HEK293 (cell line): ENCODE measurements at regions not wholly inside any gene's neighbourhood (a gene's known extent, or its start where the extent isn't known, plus 50 kb on each side); places are given as distances from the start of the nearest gene placed in this dataset.

Source experiments
- CTCF ChIA-PET: fragments of 350-600 bp; formaldehyde crosslinking; extraction: SDS; loops from one replicate; lab custom pipeline; 2021; ENCODE audit warnings: antibody characterized with exemption; lab: Yijun Ruan, JAX
- POLR2A ChIA-PET: fragments of 300-600 bp; formaldehyde crosslinking; extraction: SDS; loops from one replicate; lab custom pipeline; 2020; ENCODE audit warnings: antibody characterized with exemption, inconsistent platforms; lab: Yijun Ruan, JAX
- H3K27ac ChIP-seq: fragments of 200-500 bp; sonication (Bioruptor generic); 2 replicates; pipeline ENCODE4 v1.5.1; 2014; ENCODE audit warnings: low read depth, low read length, control low read depth, inconsistent platforms; ENCODE audit errors: extremely low read depth
- H3K36me3 ChIP-seq, 2 experiments: fragments of 200-500 bp in 1 of 2; sonication (Bioruptor generic) in 1 of 2; 1 replicate in 1 of 2; 2 replicates in 1 of 2; pipeline ENCODE4 v1.5.1; 2014 to 2017; ENCODE audit warnings: inconsistent platforms in 2 of 2, low read length in 2 of 2; ENCODE audit not compliant: control insufficient read depth in 2 of 2, insufficient read depth in 1 of 2
- H3K4me1 ChIP-seq: fragments of 200-500 bp; sonication (Bioruptor generic); 2 replicates; pipeline ENCODE4 v1.5.1; 2014; ENCODE audit warnings: mild to moderate bottlenecking, low read length, inconsistent platforms; ENCODE audit not compliant: control insufficient read depth, insufficient read depth
- H3K4me3 ChIP-seq: 2 replicates; pipeline ENCODE4 v1.5.1; 2011; ENCODE audit warnings: low read depth, mild to moderate bottlenecking, control low read depth, low read length, moderate library complexity
- H3K9me3 ChIP-seq: fragments of 200-500 bp; sonication (Bioruptor generic); 2 replicates; pipeline ENCODE4 v1.5.1; 2014; ENCODE audit warnings: low read depth, low read length, inconsistent platforms; ENCODE audit not compliant: control insufficient read depth, insufficient read depth
- HOXA7 ChIP-seq: sonication (generic); formaldehyde crosslinking; IDR thresholded peaks from 2 replicates; pipeline ENCODE4 v1.8.1; 2022; ENCODE audit warnings: missing genetic modification reagents, borderline replicate concordance
- KLF16 ChIP-seq: fragments of 450-650 bp; formaldehyde crosslinking; IDR thresholded peaks from 2 replicates; pipeline ENCODE4 v1.5.1; 2017; ENCODE audit warnings: missing biosample characterization, missing genetic modification characterization
- SCRT2 ChIP-seq: fragments of 450-650 bp; formaldehyde crosslinking; IDR thresholded peaks from 2 replicates; pipeline ENCODE4 v1.5.1; 2016; ENCODE audit warnings: missing biosample characterization, missing genetic modification characterization
- SETDB1 ChIP-seq: IDR thresholded peaks from one replicate; pipeline ENCODE4 v1.6.1; 2017; ENCODE audit warnings: mild to moderate bottlenecking, low read length, moderate library complexity, mixed read lengths; ENCODE audit not compliant: insufficient read length
- WT1 ChIP-seq: fragments of 450-650 bp; formaldehyde crosslinking; IDR thresholded peaks from 2 replicates; pipeline ENCODE4 v1.5.1; 2016; ENCODE audit warnings: missing biosample characterization, missing genetic modification characterization
- ZBTB11 ChIP-seq: fragments of 450-650 bp; formaldehyde crosslinking; conservative IDR thresholded peaks from 2 replicates; pipeline ENCODE4 v1.5.1; 2016; ENCODE audit warnings: low read depth, missing biosample characterization, missing genetic modification characterization
- ZBTB7A ChIP-seq: fragments of 450-650 bp; formaldehyde crosslinking; IDR thresholded peaks from 2 replicates; pipeline ENCODE4 v1.5.1; 2016; ENCODE audit warnings: low read depth, missing biosample characterization, missing genetic modification characterization
- ZNF19 ChIP-seq: fragments of 450-650 bp; formaldehyde crosslinking; IDR thresholded peaks from 2 replicates; pipeline ENCODE4; 2016; ENCODE audit warnings: missing biosample characterization, missing genetic modification characterization, low read depth
- ZNF214 ChIP-seq: fragments of 450-650 bp; formaldehyde crosslinking; IDR thresholded peaks from 2 replicates; pipeline ENCODE4 v1.5.1; 2017; ENCODE audit warnings: missing biosample characterization, mild to moderate bottlenecking, missing genetic modification characterization, borderline replicate concordance
- ZNF280D ChIP-seq: fragments of 450-650 bp; formaldehyde crosslinking; IDR thresholded peaks from 2 replicates; pipeline ENCODE4 v1.5.1; 2016; ENCODE audit warnings: missing biosample characterization, missing genetic modification characterization
- ZNF521 ChIP-seq: fragments of 450-650 bp; formaldehyde crosslinking; IDR thresholded peaks from 2 replicates; pipeline ENCODE4 v1.5.1; 2017; ENCODE audit warnings: missing biosample characterization, mild to moderate bottlenecking, missing genetic modification characterization
- ZNF530 ChIP-seq: fragments of 450-650 bp; formaldehyde crosslinking; IDR thresholded peaks from 2 replicates; pipeline ENCODE4 v1.5.1; 2016; ENCODE audit warnings: low read depth, missing biosample characterization, missing genetic modification characterization
- ZNF548 ChIP-seq: fragments of 450-650 bp; formaldehyde crosslinking; IDR thresholded peaks from 2 replicates; pipeline ENCODE4 v1.5.1; 2016; ENCODE audit warnings: missing biosample characterization, missing genetic modification characterization
- ZNF629 ChIP-seq: fragments of 450-650 bp; formaldehyde crosslinking; IDR thresholded peaks from 2 replicates; pipeline ENCODE4 v1.5.1; 2017; ENCODE audit warnings: missing biosample characterization, missing genetic modification characterization
- ZNF660 ChIP-seq: fragments of 450-650 bp; IDR thresholded peaks from 2 replicates; pipeline ENCODE4 v1.5.1; 2018; ENCODE audit warnings: missing biosample characterization, mild to moderate bottlenecking, missing genetic modification characterization
- ZNF664 ChIP-seq: fragments of 450-650 bp; formaldehyde crosslinking; IDR thresholded peaks from 2 replicates; pipeline ENCODE4 v1.5.1; 2016; ENCODE audit warnings: missing biosample characterization, missing genetic modification characterization
- ZNF791 ChIP-seq: fragments of 450-650 bp; formaldehyde crosslinking; IDR thresholded peaks from 2 replicates; pipeline ENCODE4 v1.5.1; 2016; ENCODE audit warnings: missing biosample characterization, missing genetic modification characterization
- ZNF843 ChIP-seq: fragments of 450-650 bp; formaldehyde crosslinking; IDR thresholded peaks from 2 replicates; pipeline ENCODE4 v1.5.1; 2016; ENCODE audit warnings: missing biosample characterization, missing genetic modification characterization
- TF ChIP-seq, protein P1 (sequence below): fragments of 450-650 bp; formaldehyde crosslinking; IDR thresholded peaks from 2 replicates; pipeline ENCODE4 v1.5.1; 2016; ENCODE audit warnings: missing biosample characterization, missing genetic modification characterization
- TF ChIP-seq, protein P2 (sequence below): fragments of 450-650 bp; formaldehyde crosslinking; IDR thresholded peaks from 2 replicates; pipeline ENCODE4 v1.5.1; 2016; ENCODE audit warnings: missing biosample characterization, missing genetic modification characterization

GRCh38 chr3:30448450-30449289 lies 157.7 kb upstream of the TGFBR2 start:
- CTCF ChIA-PET = no interaction called here
- no peak overlapping the region for H3K4me3 ChIP-seq
- POLR2A ChIA-PET = no interaction called here
- TF ChIP-seq ZNF214 (no peak), KLF16 (tag by site-specific recombination) (no peak), WT1 (tag by site-specific recombination) (no peak), ZNF521 (tag by site-specific recombination) (no peak), ZNF664 (no peak), ZNF791 (no peak), HOXA7 (CRISPR knock-in tag) (no peak), SETDB1 (no peak), ZNF660 (tag by site-specific recombination) (no peak), ZBTB7A (no peak), ZNF530 (no peak), ZNF280D (tag by site-specific recombination) (no peak), ZNF548 (tag by site-specific recombination) (no peak), ZBTB11 (tag by site-specific recombination) (no peak), SCRT2 (tag by site-specific recombination) (no peak), ZNF19 (tag by site-specific recombination) (no peak), ZNF843 (tag by site-specific recombination) (no peak), ZNF629 (tag by site-specific recombination) (no peak)
- TF ChIP-seq, protein P1, sequence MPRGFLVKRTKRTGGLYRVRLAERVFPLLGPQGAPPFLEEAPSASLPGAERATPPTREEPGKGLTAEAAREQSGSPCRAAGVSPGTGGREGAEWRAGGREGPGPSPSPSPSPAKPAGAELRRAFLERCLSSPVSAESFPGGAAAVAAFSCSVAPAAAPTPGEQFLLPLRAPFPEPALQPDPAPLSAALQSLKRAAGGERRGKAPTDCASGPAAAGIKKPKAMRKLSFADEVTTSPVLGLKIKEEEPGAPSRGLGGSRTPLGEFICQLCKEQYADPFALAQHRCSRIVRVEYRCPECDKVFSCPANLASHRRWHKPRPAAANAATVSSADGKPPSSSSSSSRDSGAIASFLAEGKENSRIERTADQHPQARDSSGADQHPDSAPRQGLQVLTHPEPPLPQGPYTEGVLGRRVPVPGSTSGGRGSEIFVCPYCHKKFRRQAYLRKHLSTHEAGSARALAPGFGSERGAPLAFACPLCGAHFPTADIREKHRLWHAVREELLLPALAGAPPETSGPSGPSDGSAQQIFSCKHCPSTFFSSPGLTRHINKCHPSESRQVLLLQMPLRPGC (tag by site-specific recombination) = no peak
- TF ChIP-seq, protein P2, sequence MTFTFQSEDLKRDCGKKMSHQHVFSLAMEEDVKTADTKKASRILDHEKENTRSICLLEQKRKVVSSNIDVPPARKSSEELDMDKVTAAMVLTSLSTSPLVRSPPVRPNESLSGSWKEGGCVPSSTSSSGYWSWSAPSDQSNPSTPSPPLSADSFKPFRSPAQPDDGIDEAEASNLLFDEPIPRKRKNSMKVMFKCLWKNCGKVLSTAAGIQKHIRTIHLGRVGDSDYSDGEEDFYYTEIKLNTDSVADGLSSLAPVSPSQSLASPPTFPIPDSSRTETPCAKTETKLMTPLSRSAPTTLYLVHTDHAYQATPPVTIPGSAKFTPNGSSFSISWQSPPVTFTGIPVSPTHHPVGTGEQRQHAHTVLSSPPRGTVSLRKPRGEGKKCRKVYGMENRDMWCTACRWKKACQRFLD (tag by site-specific recombination) = no peak
- TF ChIP-seq, all 188 proteins: peak for 0
- Histone ChIP-seq H3K9me3 (no peaks in the 10 kb centered on the region), H3K27ac (no peak overlapping the region), H3K4me1 (no peaks in the 10 kb centered on the region), H3K36me3 (no peaks in the 10 kb centered on the region)
